GM18868 (cell line): ENCODE measurements at regions not wholly inside any gene's neighbourhood (a gene's known extent, or its start where the extent isn't known, plus 50 kb on each side); places are given as distances from the start of the nearest gene placed in this dataset.
"Not testable (repeated sequence)": the region's sequence is repeated elsewhere in the genome, so short reads cannot be mapped to it uniquely, and the experiment has no call there.

Source experiments
- ATAC-seq: cut with Tn5 transposase; IDR thresholded peaks from one replicate; pipeline ENCODE4 v1.9.1; 2021; ENCODE audit warnings: mild to moderate bottlenecking, moderate library complexity; ENCODE audit not compliant: unreplicated experiment

GRCh38 chr9:16052757-16053530 lies 500.1 kb downstream of the CCDC171 start:
- no peak for ATAC-seq

- no peak for ATAC-seq
Observed at GRCh38 chr9:16057541-16057940, 504.7 kb downstream of the CCDC171 start.

GRCh38 chr9:16058131-16058549 lies 505.3 kb downstream of the CCDC171 start:
- ATAC-seq, result peak; percentile 43

DNA sequence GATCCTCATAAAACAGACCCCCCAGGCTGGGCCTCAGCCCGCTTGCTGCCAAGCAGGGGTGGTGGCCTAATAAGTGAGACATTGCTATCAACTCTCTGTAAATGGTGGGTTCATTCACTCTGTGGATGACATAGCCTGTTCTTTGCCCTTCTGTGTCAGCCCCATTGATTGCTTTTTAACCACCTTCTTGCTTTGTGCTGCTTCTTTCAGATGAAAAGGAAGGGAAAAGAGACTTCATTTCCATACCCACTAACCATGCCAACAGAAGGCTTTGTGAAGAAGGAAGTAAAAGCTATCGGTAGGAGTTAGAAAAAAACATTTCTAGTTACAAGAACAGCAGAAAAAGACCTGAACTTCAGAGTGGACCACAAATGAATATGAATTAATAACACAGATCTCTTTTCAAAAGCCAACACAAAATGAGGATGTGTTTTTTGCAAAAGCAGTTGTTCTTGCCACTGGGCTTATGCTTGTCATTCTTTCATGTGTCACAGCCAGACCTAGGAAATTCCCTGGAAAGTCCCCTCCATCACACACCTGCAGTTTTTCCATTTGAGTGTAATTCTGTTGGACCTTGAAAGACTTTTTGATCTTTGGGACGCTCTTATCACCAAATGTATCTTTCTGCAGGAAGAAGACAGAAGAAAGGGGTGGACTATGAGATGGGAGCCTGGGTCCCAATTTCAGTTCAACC lies 507.7 kb downstream of the CCDC171 start:
- peak; percentile 59 for ATAC-seq

- ATAC-seq, result no peak
Observed at GRCh38 chr9:16062542-16063240, 509.8 kb downstream of the CCDC171 start.

DNA sequence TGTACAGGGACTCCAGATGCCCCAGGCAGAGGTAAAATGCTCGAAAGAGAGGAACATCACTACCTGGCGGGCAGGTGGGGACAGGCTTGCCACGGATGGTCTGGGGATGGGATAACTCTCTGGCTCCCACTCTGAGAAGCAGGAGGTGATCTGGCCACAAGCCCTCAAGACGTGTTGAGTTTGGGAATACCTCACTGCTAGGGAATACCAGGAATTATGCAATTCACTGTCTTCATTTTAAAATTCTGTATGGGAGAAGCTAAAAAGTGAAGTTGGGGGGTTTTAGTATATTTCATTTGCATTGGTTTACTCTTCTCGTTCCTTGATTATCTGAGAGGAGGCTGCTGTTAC lies 510.4 kb downstream of the CCDC171 start:
- no peak for ATAC-seq

DNA sequence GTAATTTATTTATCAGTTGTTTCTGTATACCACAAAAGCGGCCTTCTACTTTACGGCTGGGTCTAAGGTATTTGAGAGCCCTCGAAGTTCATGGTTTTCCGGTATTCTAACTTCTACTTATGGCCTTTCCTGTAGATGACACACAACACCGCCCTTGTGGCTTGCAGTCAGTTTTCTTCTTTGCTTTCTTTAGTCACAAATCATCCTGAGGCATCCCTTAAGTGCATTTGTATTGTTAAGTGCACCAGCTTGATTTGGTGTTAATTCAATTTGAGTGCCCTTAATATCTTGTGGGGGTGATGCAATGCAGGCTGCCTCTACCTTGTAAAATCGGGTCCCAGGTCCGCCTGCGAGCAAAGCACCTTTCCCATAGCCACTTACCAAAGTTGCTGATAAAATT lies 511.9 kb downstream of the CCDC171 start:
- no peak for ATAC-seq

- ATAC-seq, result not testable (repeated sequence)
Observed at GRCh38 chr9:16066201-16066600, 513.4 kb downstream of the CCDC171 start.

GRCh38 chr9:16068476-16068875 lies 515.6 kb downstream of the CCDC171 start:
- ATAC-seq, result no peak

DNA sequence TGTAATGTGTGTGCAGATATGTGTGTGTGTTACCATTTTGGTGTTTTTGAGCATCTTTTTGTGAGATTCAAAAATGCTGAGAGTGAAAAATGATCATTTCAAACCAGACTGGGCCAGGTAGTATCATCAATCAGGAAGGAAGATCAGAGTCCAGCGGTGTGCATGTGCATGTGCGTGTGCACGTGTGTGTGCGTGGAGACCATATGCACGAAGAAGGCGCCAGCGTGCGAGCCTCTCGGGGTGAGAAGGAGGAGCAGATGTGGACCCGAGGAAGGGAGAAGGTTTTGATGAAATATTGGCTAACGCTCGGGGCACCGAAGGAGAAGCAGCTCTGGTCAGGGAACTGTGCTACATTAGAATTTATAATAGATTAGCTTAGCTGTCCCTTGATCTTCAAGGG lies 516.4 kb downstream of the CCDC171 start:
- no peak for ATAC-seq

DNA sequence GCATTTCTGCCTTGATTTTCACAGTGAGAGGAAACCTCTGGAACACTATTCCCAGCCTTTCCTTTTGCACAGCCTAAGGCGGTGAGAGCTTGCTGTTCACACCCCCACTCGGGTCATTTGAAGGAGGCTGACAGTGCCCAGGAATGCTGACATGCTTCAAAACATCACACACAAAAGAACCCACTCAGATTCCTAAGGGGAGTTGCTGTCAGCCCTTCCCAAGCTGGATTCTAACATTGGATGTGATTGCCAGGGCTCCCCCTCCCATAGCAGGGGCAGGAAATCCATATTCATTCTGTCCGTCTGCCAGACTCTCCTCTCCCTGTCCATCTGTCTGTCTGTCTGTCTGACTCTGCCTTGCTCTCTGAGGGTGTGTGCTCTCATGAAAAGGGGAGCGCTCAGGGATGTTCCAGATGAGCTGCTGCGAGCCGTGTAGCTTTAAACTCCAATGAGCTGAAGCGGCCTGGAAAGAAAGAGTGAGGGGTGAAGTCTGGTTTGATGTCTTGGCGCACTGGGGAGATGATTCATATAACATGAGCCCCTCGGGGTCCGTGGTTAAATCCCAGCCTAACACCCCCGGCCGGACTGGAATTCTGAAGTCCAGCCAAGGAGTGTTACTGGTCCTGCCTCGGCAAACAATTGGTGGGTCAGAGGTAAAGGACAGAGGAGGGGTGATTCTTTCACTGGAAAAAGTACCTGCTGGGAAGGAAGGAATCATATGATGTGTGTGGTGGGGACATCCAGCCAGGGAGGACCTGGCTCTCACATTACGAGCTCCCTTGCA lies 517.0 kb downstream of the CCDC171 start:
- ATAC-seq, result no peak

DNA sequence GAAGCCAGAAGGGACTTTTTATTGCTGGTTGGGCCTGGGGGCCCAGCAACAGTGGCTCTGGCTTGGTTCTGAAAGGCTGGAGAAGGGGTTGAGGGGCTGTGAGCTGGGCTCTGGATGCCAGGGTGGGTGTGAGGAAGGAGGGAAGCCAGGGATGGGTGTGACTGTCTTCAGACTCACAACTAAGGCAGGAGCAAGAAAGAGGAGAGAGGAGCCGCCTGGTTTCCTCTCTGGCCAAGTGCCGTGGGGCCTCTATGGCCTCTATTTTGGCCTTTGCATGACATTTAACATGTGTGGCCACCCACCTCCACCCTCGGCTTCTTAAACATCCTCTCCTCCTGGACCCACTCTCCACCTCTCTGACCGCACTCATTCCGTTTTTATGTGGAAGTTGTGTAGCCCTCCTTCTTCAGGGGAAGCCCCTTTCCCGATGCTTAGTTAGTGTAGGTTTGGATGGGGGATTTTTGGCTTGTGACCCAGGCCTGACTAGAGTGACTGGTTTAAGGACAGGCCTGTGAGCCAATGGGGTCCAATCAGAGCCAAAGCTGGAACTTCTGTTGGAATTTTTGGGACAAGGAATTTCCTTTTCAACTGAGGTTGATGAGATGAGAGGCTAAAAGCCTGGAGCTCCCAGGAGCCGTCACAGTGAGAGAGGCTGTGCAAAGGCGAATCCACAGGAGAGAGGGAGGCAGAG lies 517.8 kb downstream of the CCDC171 start:
- ATAC-seq, result no peak

GRCh38 chr9:16071400-16071799 lies 518.6 kb downstream of the CCDC171 start:
- ATAC-seq, result no peak

GRCh38 chr9:16074963-16075362 lies 522.1 kb downstream of the CCDC171 start:
- no peak for ATAC-seq

DNA sequence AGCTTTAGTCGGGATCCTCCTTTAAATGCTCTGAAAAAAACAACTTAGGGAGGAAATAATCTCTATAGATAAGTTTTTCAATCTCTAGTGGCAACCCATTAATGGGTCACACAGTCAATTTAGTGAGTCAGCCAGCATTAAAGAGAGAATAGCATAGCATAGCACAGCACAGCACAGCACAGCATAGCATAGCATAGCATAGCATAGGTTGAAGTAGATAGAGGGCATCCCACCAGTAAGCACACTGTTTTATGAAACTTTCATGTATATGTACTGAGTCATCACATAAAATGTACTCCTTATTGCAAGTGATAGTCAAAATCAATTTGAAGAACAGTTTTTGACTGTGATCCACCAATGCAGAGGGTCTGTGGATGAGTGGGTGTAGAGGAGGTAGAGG lies 522.9 kb downstream of the CCDC171 start:
- ATAC-seq, result no peak

DNA sequence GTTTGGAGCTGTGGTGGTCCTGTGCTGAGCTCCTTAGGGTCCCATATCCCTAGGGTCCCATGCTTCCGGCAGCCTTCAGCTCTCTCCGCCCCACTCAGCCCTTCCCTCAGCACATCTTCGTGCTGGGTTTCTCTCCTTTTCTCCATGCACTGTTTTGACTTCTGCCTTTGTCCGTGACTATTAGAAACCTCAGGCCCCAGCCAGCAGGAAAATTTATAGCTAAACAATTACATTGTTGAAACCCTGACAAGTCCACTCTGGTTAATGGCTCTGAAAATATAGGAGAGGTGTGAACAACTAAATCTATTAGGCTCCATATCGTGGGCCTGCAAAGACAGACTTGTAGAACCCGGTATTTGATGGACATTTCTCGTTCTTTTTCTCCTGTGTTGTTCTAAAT lies 523.7 kb downstream of the CCDC171 start:
- ATAC-seq, result no peak

DNA sequence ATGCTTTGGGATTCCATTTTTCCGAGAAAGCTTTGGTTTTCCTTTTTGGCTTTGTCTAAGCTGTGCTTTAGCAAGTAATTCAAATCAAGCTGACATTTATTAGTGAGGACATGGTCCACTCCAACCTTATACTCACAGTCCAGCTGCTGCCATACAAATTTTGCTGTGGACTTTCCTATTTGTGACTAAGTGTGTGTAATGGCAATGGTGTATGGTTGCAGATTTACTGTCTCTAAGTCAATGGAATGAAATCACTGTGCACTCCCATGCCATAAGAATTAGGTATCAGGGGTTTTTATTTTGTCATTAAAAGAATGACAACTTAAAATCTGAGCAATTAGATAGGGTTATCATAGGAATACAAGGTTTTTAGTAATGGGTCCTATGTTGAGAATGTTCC lies 530.0 kb downstream of the CCDC171 start:
- no peak for ATAC-seq

GRCh38 chr9:16085167-16085726 lies 532.4 kb downstream of the CCDC171 start:
- no peak for ATAC-seq

GRCh38 chr9:16090907-16091629 lies 538.2 kb downstream of the CCDC171 start:
- no peak for ATAC-seq
